Fibroblast of lung (primary cell): ENCODE measurements at regions not wholly inside any gene's neighbourhood (a gene's known extent, or its start where the extent isn't known, plus 50 kb on each side); places are given as distances from the start of the nearest gene placed in this dataset.

ENCODE experiments used
- EZH2 ChIP-seq: IDR thresholded peaks from 2 replicates; pipeline ENCODE4 v1.5.1; 2012; ENCODE audit warnings: low read length, control low read depth, mild to moderate bottlenecking; ENCODE audit errors: missing control alignments
- TF ChIP-seq, protein P1 (sequence below), 2 donors: IDR thresholded peaks in 1 of 2; conservative IDR thresholded peaks in 1 of 2; 1 replicate in 1 of 2; 2 replicates in 1 of 2; pipeline ENCODE4 v1.5.1; 2011 to 2012; ENCODE audit warnings: low read length in 2 of 2, control low read depth in 1 of 2, inconsistent platforms in 1 of 2, low read depth in 1 of 2, mild to moderate bottlenecking in 1 of 2

GRCh38 chr15:92707880-92708551 is 52.4 kb upstream of the FAM174B start:
- TF ChIP-seq, protein P1, sequence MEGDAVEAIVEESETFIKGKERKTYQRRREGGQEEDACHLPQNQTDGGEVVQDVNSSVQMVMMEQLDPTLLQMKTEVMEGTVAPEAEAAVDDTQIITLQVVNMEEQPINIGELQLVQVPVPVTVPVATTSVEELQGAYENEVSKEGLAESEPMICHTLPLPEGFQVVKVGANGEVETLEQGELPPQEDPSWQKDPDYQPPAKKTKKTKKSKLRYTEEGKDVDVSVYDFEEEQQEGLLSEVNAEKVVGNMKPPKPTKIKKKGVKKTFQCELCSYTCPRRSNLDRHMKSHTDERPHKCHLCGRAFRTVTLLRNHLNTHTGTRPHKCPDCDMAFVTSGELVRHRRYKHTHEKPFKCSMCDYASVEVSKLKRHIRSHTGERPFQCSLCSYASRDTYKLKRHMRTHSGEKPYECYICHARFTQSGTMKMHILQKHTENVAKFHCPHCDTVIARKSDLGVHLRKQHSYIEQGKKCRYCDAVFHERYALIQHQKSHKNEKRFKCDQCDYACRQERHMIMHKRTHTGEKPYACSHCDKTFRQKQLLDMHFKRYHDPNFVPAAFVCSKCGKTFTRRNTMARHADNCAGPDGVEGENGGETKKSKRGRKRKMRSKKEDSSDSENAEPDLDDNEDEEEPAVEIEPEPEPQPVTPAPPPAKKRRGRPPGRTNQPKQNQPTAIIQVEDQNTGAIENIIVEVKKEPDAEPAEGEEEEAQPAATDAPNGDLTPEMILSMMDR (conservative IDR thresholded peaks at IDR 0.05 in 1 of 2, IDR thresholded peaks at IDR 0.05 in 1 of 2; ENCODE audit: low read depth in 1 of 2, low read length in 2 of 2), result no peak
- no peak for TF ChIP-seq EZH2
